Stimulated activated CD4-positive, alpha-beta T cell treated with anti-CD3 and anti-CD28 coated beads, TNF-alpha, amount 100 ng/mL, for 4 hours (primary cell): ENCODE measurements at regions not wholly inside any gene's neighbourhood (a gene's known extent, or its start where the extent isn't known, plus 50 kb on each side); places are given as distances from the start of the nearest gene placed in this dataset.
"Not testable (repeated sequence)": the region's sequence is repeated elsewhere in the genome, so short reads cannot be mapped to it uniquely, and the experiment has no call there.

Experiments
- DNase-seq, 3 experiments: peaks; one replicate each; pipeline ENCODE4 v3.0.0-alpha.2; 2020; ENCODE audit warnings: low read depth in 3 of 3

DNA sequence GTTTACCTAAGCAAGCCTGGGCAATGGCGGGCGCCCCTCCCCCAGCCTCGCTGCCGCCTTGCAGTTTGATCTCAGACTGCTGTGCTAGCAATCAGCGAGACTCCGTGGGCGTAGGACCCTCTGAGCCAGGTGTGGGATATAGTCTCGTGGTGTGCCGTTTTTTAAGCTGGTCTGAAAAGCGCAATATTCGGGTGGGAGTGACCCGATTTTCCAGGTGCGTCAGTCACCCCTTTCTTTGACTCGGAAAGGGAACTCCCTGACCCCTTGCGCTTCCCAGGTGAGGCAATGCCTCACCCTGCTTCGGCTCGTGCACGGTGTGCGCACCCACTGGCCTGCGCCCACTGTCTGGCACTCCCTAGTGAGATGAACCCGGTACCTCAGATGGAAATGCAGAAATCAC lies 442.6 kb upstream of the MTPN start:
- not testable (repeated sequence) for DNase-seq

DNA sequence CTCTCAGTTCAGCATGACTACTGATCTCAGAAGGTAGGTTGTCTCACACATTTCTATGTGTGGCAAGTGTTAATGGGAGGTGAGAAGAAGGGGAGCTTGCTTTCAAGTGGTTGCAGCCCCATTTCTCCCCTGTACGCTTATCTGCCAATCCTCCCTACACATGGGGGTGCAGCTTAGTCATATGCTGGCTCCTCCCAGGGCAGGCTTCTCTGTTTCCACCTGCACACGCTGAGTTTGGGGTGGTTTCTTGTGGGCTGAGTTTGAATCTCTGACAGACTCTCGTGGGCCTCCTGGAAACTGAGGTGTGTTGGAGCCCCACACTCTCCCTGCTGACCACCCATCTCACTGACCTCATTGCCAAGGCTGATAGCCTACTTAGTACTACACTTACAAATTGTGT lies 435.8 kb upstream of the MTPN start:
- DNase-seq = no peak

DNA sequence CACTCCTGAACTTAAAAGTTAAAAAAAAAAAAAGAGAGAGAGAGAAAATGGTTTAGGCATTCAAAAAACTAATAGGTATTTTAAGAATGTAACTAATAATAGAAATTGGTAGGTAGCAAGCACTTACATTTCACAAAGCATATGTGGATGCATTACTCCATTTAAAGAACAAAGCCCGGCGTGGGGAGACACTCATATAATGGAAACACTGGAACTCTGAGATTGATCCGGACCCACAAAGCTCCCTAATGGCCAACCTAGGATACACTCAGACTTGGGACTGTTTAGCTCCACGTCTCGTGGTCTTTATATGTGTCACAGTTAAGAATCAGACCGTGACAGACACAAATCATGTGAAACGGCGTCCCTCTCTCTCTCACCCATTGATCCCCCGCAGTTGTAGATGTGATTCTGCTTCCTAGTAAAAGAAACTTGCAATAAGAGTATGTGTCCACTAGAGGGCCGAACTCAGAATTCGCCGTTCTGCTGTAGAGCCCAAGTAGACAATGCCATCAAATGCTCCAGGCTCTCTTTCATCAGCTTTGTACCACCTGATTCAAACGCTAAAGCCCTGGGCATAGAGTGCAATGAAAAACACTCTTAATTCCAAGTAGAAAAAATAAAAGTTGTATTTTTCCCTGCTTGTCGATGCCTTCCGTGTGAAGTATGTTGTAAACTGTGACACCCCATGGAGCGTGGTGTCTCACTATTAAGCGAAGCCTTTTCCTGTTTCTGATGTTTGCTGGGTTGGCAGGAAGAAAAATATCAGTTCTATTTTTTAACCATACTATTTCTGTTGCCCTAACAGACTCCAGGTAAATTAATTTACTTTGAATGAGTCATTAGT lies 429.0 kb upstream of the MTPN start:
- DNase-seq = no peak

GRCh38 chr7:136403591-136403990 lies 426.4 kb upstream of the MTPN start:
- DNase-seq = no peak

DNA sequence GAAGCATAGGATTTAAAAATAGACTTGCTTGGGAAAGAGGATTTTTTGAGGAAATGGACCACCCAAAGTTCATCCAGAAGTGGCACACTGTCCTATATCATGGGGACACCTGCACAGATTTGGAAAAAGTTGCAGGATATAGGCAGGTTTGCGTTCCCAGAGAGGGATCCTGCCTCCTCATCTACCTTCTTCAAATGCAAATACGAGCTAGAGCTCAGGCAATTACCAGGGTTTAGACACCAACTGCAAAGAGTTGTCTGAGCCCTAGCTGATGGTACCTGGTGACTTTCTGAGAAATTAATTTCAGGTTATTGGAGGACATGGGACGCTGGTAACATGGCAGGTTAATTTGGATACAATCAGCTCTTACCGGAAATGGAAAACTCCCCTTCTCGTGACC lies 423.7 kb upstream of the MTPN start:
- DNase-seq = no peak

GRCh38 chr7:136399385-136399784 lies 422.2 kb upstream of the MTPN start:
- DNase-seq = no peak

DNA sequence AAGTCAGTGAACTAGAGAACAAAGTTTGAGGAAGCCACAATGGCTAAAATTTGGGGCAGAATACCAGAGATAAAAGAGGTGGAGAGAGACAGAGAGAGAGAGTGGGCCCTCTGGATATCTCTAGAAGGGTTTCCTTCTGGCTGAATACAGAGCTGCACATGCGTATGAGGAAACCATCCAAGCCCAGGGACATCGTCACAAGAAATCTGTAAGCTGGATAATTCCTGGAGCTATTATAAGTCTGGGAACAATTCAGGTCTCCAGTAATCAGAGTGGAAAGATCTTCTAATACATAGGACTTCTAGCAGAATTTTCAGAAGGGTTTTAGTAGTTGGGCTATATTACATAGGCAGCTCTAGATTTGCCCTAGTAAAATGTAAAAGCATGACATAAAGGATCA lies 415.7 kb upstream of the MTPN start:
- no peak for DNase-seq

DNA sequence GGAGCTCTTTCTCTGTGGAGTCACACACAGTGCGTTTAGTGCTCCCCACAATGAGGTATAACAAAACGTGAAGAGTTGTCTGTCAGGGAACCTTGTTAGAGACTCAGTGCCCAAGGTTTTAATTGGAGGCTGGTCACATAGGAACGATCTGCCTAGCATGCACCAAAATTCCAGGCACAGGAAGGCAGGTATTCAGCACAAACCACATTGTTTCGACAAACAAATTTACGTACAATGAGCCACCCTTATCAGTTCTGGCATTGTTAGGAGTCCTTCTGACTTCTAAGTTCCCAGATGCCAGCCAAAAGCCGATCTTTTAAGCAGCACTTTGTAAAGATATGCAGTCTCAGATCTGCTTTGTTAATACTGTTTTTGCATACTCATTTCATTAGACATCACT lies 414.2 kb upstream of the MTPN start:
- no peak for DNase-seq

DNA sequence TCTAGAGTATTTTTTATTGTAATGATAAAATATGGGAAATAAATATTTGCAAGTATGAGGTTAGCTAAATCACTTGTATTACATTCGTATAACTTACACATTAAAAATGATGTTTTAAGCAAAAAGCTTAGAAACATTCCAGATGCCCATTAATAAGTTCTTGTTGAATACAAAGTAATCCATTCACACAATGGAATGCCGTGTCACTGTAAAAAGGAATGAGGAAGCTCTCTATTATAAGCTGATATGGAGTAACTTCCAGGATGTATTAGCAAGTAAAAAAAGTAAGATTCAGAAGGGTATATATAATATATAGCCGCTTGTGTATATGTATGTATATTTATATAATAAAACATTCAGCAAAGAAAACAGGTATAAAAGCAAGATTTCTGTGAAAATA lies 412.8 kb upstream of the MTPN start:
- no peak for DNase-seq

GRCh38 chr7:136386876-136387275 lies 409.7 kb upstream of the MTPN start:
- no peak for DNase-seq

GRCh38 chr7:136371409-136371808 lies 394.2 kb upstream of the MTPN start:
- not testable (repeated sequence) for DNase-seq

- no peak for DNase-seq
These were observed 393.0 kb upstream of the MTPN start for GRCh38 chr7:136370137-136370536.

DNA sequence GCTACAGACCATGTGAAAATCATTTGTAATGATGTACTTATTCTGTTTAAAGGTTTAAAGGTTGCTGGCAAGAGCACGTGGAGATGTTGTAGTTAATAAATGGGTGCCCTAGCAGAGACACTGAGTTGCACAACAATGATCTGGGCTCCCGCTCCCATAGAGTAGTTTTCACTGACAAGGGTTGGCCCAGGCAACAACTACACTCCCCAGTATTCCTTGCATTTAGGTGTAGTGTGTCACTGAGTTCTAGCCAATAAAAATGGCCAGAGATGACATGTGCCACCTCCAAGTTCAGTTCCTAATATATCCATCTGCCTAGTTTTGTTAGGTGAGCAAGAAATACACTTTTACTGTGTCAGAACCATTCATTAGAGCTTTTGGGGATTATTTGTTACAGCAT lies 392.1 kb upstream of the MTPN start:
- DNase-seq = no peak

DNA sequence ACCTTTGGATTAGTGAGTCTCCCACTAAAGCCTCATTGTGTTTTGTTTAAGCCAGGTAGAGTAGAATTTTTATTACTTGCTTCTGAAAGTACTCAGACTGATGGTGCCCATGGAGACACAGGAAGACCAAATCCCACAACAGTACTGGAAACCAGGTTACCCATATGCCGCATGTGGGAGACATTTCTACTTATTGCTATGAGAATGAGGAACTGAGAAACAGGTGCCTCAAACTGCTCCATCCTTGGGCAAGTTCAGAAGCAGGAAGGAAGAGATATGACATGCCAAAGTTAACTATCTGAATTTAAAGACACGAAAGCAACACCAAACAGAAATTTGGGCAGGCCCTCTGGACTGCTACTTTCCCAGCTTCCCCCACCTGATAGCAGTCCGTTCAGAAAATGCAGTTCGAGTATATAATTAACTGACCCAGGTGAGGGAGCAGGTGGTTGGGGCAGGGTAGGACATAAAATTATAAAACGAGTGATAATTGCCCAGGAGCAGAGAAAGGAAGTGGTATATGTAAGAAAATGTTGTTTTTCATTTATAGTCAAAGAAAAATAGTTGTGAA lies 382.3 kb upstream of the MTPN start:
- DNase-seq = no peak

- no peak for DNase-seq
These were observed 376.1 kb upstream of the MTPN start for GRCh38 chr7:136353287-136353686.

DNA sequence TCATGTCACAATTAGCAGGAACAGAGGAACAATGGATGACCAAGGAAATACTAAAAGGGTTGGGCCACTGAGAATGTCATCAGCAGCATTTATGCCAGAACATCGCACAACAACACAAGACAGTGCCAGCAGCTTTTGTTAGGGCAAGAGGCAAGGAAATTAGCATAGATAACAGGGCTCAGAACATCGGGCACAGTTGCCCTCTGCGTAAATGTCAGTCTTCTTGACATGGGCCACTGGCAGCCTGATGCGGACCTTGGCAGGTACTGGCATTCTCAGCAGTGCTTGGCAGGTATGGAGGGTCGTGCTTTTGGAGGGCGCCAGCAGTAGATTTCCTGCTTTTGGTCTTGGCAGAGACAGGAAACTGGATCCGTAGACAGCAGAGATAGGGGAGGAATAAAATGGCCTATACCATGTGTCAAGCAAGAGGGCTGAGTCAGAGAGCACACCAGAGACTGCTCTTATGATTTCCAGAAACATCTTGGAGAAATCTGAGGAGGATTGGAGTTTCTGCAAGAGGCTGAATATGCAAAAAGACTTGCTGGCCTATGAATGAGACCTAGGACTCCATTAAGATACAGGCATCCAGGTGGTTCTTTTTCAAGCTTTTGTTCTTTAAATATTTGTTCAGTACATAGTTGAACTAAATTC lies 371.5 kb upstream of the MTPN start:
- DNase-seq = no peak

DNA sequence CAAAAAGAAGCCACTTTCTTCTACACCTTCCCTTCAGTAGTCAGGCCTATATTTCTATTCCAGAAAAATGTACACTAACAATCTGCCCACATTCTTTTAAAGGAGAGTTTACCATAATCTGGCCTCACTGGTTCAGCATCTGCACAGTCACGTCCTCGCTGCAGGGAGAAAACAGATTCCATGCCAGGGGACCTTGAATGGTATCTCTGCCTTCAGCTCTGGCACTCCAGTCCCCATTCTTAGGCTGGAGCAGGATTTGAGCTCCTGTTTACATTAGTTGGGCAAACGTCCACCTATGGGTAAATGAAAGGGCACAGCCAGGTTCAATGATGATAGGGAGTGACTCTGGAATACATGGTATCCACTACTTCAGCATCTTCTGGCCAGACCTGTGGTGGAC lies 371.0 kb upstream of the MTPN start:
- no peak for DNase-seq

- no peak for DNase-seq
These were observed 370.3 kb upstream of the MTPN start for GRCh38 chr7:136347488-136347887.

DNA sequence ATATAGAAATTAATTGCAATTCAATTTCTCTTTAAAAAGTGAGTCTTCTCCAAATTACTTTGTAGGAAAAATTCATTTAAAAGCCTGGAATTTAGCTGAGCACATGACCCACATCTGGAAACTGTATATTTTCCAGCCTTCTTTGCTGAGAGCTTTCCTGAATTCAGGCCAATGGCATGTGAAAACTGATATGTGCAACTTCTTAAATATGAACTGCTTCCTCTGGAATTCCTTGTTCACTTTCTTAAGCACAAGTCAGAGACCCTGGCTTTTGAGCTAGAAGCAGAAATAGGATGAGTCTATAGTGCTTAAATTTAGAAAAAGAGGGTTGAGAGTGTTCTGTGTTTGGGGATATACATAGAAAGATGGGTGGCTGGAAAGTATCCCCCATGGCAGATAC lies 365.1 kb upstream of the MTPN start:
- no peak for DNase-seq

GRCh38 chr7:136339464-136339863 lies 362.3 kb upstream of the MTPN start:
- DNase-seq = no peak

GRCh38 chr7:136336932-136337331 lies 359.8 kb upstream of the MTPN start:
- DNase-seq = no peak

DNA sequence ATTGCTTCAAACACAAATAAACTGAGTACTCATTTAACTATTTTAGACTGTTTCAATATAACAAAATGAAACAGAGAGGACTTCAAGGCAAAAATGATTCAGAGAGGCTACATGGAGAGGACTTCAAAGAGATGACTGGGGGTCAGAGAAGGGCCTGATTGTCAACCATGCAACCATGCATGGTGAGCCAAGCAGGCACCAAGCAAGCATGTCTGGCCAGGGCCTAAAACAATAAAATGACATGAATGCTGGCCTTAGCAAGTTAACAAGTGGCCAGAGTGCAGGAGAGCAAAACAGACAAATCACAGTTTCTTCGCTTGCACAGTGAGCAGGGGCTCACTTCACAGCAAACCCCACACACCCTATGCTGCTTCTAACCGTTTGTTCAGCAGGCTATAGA lies 356.5 kb upstream of the MTPN start:
- DNase-seq = no peak

GRCh38 chr7:136326045-136326609 lies 349.0 kb upstream of the MTPN start:
- no peak for DNase-seq
